Dedifferentiated amniotic fluid mesenchymal stem cell (primary cell): ENCODE measurements at regions not wholly inside any gene's neighbourhood (a gene's known extent, or its start where the extent isn't known, plus 50 kb on each side); places are given as distances from the start of the nearest gene placed in this dataset.

ENCODE experiments used
- DNase-seq: peaks from one replicate; pipeline ENCODE4 v3.0.0-alpha.2; 2016; ENCODE audit errors: extremely low spot score

GRCh38 chrX:125003746-125004446, 315.8 kb upstream of the TEX13C start:
- no peak for DNase-seq

GRCh38 chrX:125004799-125005198, 314.9 kb upstream of the TEX13C start:
- no peak for DNase-seq

GRCh38 chrX:125005863-125006262, 313.8 kb upstream of the TEX13C start:
- DNase-seq, result no peak

- DNase-seq, result no peak
Measured at GRCh38 chrX:125006704-125007103, 313.0 kb upstream of the TEX13C start.

- DNase-seq, result no peak
Measured at GRCh38 chrX:125012585-125012984, 307.1 kb upstream of the TEX13C start.

GRCh38 chrX:125029131-125029530, 290.5 kb upstream of the TEX13C start:
- no peak for DNase-seq
